ENCODE measurements at regions not wholly inside any gene's neighbourhood (a gene's known extent, or its start where the extent isn't known, plus 50 kb on each side); places are given as distances from the start of the nearest gene placed in this dataset.

DNA sequence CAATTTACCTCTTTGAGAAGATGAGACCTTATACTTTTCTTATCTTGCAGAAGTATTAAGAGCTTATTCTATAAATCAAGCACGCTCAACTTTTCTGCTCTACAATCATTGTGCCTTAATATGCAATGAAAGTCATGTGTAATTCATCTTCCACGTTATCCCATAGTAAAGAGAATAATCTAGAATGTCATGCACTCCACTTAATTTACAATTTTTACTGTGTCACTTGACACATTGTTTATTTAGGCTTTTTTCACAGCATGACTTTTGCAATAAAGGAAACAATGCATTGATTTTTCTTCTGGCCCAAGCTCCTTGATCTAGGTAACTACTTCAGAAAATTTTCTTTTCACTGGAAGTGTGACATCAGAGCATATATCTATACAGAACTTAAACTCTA, 290.9 kb downstream of the HHIPL2 start:
- TF ChIP-seq SUZ12 (IDR thresholded peaks at IDR 0.05; ENCODE audit: extremely low read depth, insufficient read depth, insufficient read length) = no peak
- TF ChIP-seq ZNF274 (IDR thresholded peaks at IDR 0.05; ENCODE audit: low read depth, low read length) = no peak
- no peak for TF ChIP-seq YY1 (IDR thresholded peaks at IDR 0.05; ENCODE audit: insufficient read depth, insufficient read length)
- DNase-seq (ENCODE audit: low read depth, low spot score) = no peak
- peaks cover 17% of the 10 kb centered on the region; the same call in 1 of the 2 replicates for H3K9me3 ChIP-seq (ENCODE audit: insufficient read depth, low read length)
- H3K27me3 ChIP-seq (ENCODE audit: insufficient read depth, insufficient read length) = no peaks in the 10 kb centered on the region
- H3K4me3 ChIP-seq (ENCODE audit: insufficient read length, low read depth) = no peak overlapping the region
- H3K4me1 ChIP-seq (ENCODE audit: insufficient read depth, insufficient read length) = no peaks in the 10 kb centered on the region
- H3K9ac ChIP-seq (ENCODE audit: insufficient read length, low read depth) = no peak overlapping the region
- no peaks in the 10 kb centered on the region for H3K36me3 ChIP-seq (ENCODE audit: insufficient read depth, insufficient read length, low read length)

DNA sequence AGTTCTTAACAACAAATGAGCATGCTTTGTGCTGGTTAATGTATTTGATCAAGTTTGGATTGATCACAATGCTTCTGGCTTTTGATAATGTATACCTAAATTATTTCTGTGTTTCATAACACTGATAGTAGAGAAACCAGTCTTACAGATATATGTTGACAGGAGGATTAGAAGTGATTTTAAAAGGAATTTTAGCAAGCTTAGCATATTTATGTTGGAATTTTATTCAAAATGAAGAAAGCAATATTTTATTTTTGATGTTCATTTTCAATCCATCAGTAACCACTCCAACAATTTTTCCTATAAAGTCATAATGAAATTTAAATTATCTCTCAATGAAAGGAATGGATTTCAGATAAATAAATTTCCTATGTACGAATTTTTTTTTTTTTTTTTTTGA, 291.8 kb downstream of the HHIPL2 start:
- TF ChIP-seq ZNF274 (IDR thresholded peaks at IDR 0.05; ENCODE audit: low read depth, low read length) (no peak), YY1 (IDR thresholded peaks at IDR 0.05; ENCODE audit: insufficient read depth, insufficient read length) (no peak), SUZ12 (IDR thresholded peaks at IDR 0.05; ENCODE audit: extremely low read depth, insufficient read depth, insufficient read length) (no peak)
- Histone ChIP-seq H3K4me1 (ENCODE audit: insufficient read depth, insufficient read length) (no peaks in the 10 kb centered on the region), H3K9me3 (ENCODE audit: insufficient read depth, low read length) (peaks cover 17% of the 10 kb centered on the region; the same call in 1 of the 2 replicates), H3K9ac (ENCODE audit: insufficient read length, low read depth) (no peak overlapping the region), H3K36me3 (ENCODE audit: insufficient read depth, insufficient read length, low read length) (no peaks in the 10 kb centered on the region), H3K4me3 (ENCODE audit: insufficient read length, low read depth) (no peak overlapping the region), H3K27me3 (ENCODE audit: insufficient read depth, insufficient read length) (no peaks in the 10 kb centered on the region)
- no peak for DNase-seq (ENCODE audit: low read depth, low spot score)

DNA sequence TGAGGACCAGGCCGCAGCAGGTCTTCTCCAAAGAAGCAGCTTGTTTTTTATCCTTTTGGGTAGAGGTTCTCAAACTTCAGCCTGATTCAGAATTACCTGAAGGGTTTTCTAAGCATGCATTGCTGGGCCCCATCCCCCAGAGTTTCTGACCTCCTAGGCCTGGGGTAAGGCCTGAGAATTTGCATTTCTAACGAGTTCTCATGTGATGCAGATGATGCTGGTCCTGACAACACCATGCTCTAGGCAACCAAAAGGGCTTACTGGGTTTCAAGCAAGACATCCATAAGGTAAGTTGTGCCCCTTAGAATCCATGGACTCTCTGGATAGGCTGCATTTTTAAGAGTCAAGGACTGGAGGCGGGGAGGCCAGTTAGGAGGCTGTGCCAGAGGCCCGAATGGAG, 295.1 kb downstream of the HHIPL2 start:
- TF ChIP-seq ZNF274 (IDR thresholded peaks at IDR 0.05; ENCODE audit: low read depth, low read length) = no peak
- no peak for TF ChIP-seq YY1 (IDR thresholded peaks at IDR 0.05; ENCODE audit: insufficient read depth, insufficient read length)
- no peak for TF ChIP-seq SUZ12 (IDR thresholded peaks at IDR 0.05; ENCODE audit: extremely low read depth, insufficient read depth, insufficient read length)
- no peaks in the 10 kb centered on the region for H3K36me3 ChIP-seq (ENCODE audit: insufficient read depth, insufficient read length, low read length)
- peak; percentile 46 for DNase-seq (ENCODE audit: low read depth, low spot score)
- no peak overlapping the region for H3K9ac ChIP-seq (ENCODE audit: insufficient read length, low read depth)
- H3K4me3 ChIP-seq (ENCODE audit: insufficient read length, low read depth) = no peak overlapping the region
- H3K27me3 ChIP-seq (ENCODE audit: insufficient read depth, insufficient read length) = no peaks in the 10 kb centered on the region
- H3K9me3 ChIP-seq (ENCODE audit: insufficient read depth, low read length) = peaks cover 17% of the 10 kb centered on the region; the same call in 1 of the 2 replicates
- H3K4me1 ChIP-seq (ENCODE audit: insufficient read depth, insufficient read length) = no peaks in the 10 kb centered on the region

DNA sequence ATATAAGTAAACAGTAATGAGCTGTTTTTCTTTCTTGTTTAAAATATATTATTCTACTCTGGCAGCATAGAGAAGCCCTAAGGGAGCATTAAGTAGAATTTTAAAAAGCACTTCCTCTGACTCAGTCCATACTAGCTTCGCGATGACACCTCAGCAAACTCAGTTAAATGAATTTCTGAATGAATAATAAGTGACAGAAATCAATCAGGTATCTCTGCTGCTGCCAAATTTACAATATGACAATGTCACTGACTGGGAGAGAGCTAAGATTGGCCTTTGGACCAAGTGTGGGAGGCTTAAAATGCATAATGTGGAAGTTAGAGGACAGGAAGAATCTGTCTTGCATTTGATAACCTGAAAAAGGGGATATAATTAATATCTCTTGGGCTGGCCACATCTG, 296.1 kb downstream of the HHIPL2 start:
- Histone ChIP-seq H3K27me3 (ENCODE audit: insufficient read depth, insufficient read length) (no peaks in the 10 kb centered on the region), H3K4me1 (ENCODE audit: insufficient read depth, insufficient read length) (no peaks in the 10 kb centered on the region), H3K36me3 (ENCODE audit: insufficient read depth, insufficient read length, low read length) (no peaks in the 10 kb centered on the region), H3K4me3 (ENCODE audit: insufficient read length, low read depth) (no peak overlapping the region), H3K9ac (ENCODE audit: insufficient read length, low read depth) (no peak overlapping the region), H3K9me3 (ENCODE audit: insufficient read depth, low read length) (peaks cover 17% of the 10 kb centered on the region; the same call in 1 of the 2 replicates)
- no peak for DNase-seq (ENCODE audit: low read depth, low spot score)
- TF ChIP-seq SUZ12 (IDR thresholded peaks at IDR 0.05; ENCODE audit: extremely low read depth, insufficient read depth, insufficient read length) (no peak), ZNF274 (IDR thresholded peaks at IDR 0.05; ENCODE audit: low read depth, low read length) (no peak), YY1 (IDR thresholded peaks at IDR 0.05; ENCODE audit: insufficient read depth, insufficient read length) (no peak)

DNA sequence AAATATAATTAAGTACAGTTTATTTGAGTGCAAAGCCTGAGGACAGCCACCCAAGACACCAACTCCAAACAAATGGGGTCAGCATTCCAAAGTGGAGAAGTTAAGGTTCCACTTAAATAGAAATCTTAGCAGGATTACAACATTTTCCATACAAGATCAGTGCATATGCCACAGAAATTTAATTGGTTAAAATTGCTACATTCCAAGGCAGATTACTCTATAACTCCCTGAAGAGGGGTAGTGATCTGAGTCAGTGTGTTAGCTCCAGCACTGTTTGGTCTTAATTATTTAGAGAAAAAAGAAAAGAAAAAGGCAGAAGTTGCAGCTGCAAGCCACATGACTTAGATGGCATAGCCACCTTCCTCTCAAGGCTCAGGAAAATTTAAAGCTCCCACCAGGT, 297.5 kb downstream of the HHIPL2 start:
- no peak overlapping the region for H3K4me3 ChIP-seq (ENCODE audit: insufficient read length, low read depth)
- H3K9me3 ChIP-seq (ENCODE audit: insufficient read depth, low read length) = peaks cover 17% of the 10 kb centered on the region; the same call in 1 of the 2 replicates
- no peaks in the 10 kb centered on the region for H3K27me3 ChIP-seq (ENCODE audit: insufficient read depth, insufficient read length)
- no peaks in the 10 kb centered on the region for H3K4me1 ChIP-seq (ENCODE audit: insufficient read depth, insufficient read length)
- no peak for DNase-seq (ENCODE audit: low read depth, low spot score)
- TF ChIP-seq SUZ12 (IDR thresholded peaks at IDR 0.05; ENCODE audit: extremely low read depth, insufficient read depth, insufficient read length) (no peak), YY1 (IDR thresholded peaks at IDR 0.05; ENCODE audit: insufficient read depth, insufficient read length) (no peak), ZNF274 (IDR thresholded peaks at IDR 0.05; ENCODE audit: low read depth, low read length) (no peak)
- no peaks in the 10 kb centered on the region for H3K36me3 ChIP-seq (ENCODE audit: insufficient read depth, insufficient read length, low read length)
- H3K9ac ChIP-seq (ENCODE audit: insufficient read length, low read depth) = no peak overlapping the region

DNA sequence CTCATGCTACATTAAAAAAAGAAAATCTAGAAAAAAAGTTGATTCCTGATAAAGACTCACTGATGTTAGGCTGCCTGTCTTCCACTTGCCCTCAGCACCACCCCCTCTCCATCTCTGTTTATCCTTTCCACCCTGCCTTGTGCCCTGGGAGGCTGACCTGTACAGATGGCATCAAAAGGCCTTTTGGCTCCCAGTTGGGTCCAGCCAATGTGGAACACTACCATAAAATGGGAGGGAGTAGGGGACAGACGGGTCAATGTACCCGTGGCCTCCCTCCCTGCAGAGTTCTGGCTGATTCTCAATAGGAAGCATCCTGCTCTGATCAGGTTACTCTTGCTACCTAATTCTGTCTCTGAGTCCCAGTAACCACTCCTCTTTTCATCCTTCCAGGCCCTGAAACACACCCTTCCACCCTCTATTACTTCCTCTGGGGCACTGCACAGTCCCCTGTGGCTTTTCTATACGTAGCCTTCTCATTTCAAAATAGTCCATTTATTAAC, 300.0 kb downstream of the HHIPL2 start:
- no peaks in the 10 kb centered on the region for H3K9me3 ChIP-seq (ENCODE audit: insufficient read depth, low read length)
- no peaks in the 10 kb centered on the region for H3K4me1 ChIP-seq (ENCODE audit: insufficient read depth, insufficient read length)
- no peaks in the 10 kb centered on the region for H3K27me3 ChIP-seq (ENCODE audit: insufficient read depth, insufficient read length)
- H3K4me3 ChIP-seq (ENCODE audit: insufficient read length, low read depth) = no peak overlapping the region
- no peaks in the 10 kb centered on the region for H3K36me3 ChIP-seq (ENCODE audit: insufficient read depth, insufficient read length, low read length)
- no peak for TF ChIP-seq YY1 (IDR thresholded peaks at IDR 0.05; ENCODE audit: insufficient read depth, insufficient read length)
- no peak for TF ChIP-seq SUZ12 (IDR thresholded peaks at IDR 0.05; ENCODE audit: extremely low read depth, insufficient read depth, insufficient read length)
- TF ChIP-seq ZNF274 (IDR thresholded peaks at IDR 0.05; ENCODE audit: low read depth, low read length) = no peak
- DNase-seq (ENCODE audit: low read depth, low spot score) = no peak
- no peak overlapping the region for H3K9ac ChIP-seq (ENCODE audit: insufficient read length, low read depth)

DNA sequence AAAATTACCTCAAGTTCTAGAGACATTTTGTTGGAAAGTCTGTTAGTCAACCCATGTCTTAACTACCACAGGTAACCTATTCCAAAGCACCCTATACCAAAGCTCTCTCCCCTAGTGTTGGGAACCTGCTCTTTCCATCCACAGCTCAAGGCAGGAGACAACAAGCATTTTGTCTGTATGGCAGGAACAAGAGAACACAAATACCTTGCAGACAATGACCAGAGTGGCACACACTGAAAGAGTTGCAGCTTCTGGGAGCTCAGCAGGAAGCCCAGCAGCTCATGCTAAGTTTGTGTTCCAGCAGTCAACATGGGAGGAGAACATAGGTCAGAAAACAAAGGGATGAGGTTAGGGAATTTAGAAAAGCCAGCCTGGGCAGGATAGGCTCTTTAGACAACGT, 300.8 kb downstream of the HHIPL2 start:
- H3K36me3 ChIP-seq (ENCODE audit: insufficient read depth, insufficient read length, low read length) = no peaks in the 10 kb centered on the region

More for the DNA sequence above, 300.8 kb downstream of the HHIPL2 start:
- no peak overlapping the region for H3K9ac ChIP-seq (ENCODE audit: insufficient read length, low read depth)
- no peak overlapping the region for H3K4me3 ChIP-seq (ENCODE audit: insufficient read length, low read depth)
- no peaks in the 10 kb centered on the region for H3K27me3 ChIP-seq (ENCODE audit: insufficient read depth, insufficient read length)
- DNase-seq (ENCODE audit: low read depth, low spot score) = peak; percentile 25
- TF ChIP-seq YY1 (IDR thresholded peaks at IDR 0.05; ENCODE audit: insufficient read depth, insufficient read length) = no peak
- no peak for TF ChIP-seq SUZ12 (IDR thresholded peaks at IDR 0.05; ENCODE audit: extremely low read depth, insufficient read depth, insufficient read length)
- TF ChIP-seq ZNF274 (IDR thresholded peaks at IDR 0.05; ENCODE audit: low read depth, low read length) = no peak
- no peaks in the 10 kb centered on the region for H3K9me3 ChIP-seq (ENCODE audit: insufficient read depth, low read length)
- H3K4me1 ChIP-seq (ENCODE audit: insufficient read depth, insufficient read length) = no peaks in the 10 kb centered on the region

Measured in NT2/D1 (cell line).